ENCODE measurements at regions not wholly inside any gene's neighbourhood (a gene's known extent, or its start where the extent isn't known, plus 50 kb on each side); places are given as distances from the start of the nearest gene placed in this dataset.

GRCh38 chr21:14632359-14632758 lies 86.2 kb upstream of the SAMSN1 start:
- no peak for TF ChIP-seq CTCF (IDR thresholded peaks at IDR 0.05)
- TF ChIP-seq POLR2A (IDR thresholded peaks at IDR 0.05): no peak
- no peak for TF ChIP-seq EP300 (IDR thresholded peaks at IDR 0.05)
- no peak for TF ChIP-seq POLR2AphosphoS5 (IDR thresholded peaks at IDR 0.05)
